NCI-H1436 treated with DMSO at 0.1 percent for 48 hours (cell line): ENCODE measurements at regions not wholly inside any gene's neighbourhood (a gene's known extent, or its start where the extent isn't known, plus 50 kb on each side); places are given as distances from the start of the nearest gene placed in this dataset.
"Not testable (repeated sequence)": the region's sequence is repeated elsewhere in the genome, so short reads cannot be mapped to it uniquely, and the experiment has no call there.

Experiments
- DNase-seq: peaks from one replicate; lab custom pipeline; 2025; lab: John Stamatoyannopoulos, UW

DNA sequence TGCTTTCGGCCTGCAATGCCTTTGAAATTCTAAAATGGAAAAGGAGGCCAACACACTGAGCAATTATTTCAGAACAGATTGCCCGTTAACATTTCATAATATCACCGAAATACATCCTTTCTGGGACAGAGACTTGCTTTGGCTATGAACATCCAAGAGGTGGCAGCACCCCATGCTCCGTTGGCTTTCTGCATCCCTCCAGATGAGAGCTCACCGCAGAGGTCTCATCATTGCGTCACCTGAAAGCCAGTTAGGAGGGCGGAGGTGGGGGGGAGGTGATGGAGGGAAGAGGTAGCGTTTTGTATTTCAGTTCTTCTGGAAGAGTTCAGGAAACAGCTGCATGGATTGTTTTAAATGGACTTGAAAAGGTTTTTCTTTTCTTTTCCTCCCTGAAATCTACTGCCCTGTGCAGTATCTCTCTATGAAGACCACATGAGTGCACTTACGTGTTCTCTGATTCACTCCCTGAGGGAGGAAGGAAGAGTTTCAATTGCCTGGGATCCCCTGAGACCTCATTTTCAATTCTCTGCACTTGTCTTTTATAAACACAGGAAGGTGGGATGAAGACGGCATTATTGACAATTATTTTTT is 166.8 kb upstream of the PGRMC2 start:
- peak; percentile 65 for DNase-seq

GRCh38 chr4:128452415-128452814 is 164.8 kb upstream of the PGRMC2 start:
- no peak for DNase-seq

DNA sequence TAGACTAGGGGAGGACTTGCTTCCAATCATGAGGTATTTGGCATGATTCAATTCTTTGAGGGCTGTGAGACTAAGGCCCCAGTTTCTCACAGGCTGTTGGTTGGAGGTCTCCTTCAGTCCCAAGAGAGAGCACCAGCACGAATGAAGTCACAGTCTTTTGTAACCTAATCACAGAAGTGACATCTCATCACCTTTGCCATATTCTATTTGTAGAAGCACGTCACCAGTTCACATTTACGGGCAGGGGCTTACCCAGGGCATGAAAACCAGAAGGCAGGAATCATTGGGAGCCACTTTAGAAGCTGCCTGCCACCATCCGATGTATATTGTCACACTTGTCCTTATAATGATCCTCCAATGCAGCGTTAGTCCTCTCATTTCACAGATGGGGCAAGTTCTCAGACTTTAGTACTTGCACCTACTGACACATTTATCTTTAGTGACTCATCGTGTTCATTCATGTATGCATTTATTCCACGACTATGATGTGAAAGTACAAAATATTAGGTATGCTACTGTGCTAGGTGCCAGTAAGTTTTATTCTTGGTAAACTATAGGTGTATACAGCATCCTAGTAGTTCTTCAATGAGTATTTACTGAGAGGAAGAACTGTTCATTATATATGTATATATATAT is 163.8 kb upstream of the PGRMC2 start:
- no peak for DNase-seq

- no peak for DNase-seq
Observed at GRCh38 chr4:128450326-128451120, 162.9 kb upstream of the PGRMC2 start.

DNA sequence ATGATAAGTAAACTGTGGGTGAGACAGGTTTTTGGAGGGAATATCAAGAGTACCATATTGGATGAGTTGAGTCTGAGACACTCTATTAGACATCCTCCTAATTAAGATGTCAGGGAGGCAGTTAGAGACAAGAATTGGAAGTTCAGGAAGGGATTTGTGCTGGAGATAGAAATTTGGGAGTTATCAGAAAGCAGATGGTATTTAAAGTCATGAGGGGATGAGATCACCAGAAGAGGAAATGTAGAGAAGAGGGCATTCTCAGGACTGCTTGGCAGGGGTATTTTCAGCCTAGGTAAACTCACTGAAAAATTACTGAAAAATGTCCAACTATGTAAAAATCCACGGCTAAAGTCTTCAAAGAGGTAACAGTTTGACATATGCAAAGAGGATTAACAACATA is 161.6 kb upstream of the PGRMC2 start:
- no peak for DNase-seq

- DNase-seq, result no peak
Observed at GRCh38 chr4:128444544-128445302, 157.1 kb upstream of the PGRMC2 start.

DNA sequence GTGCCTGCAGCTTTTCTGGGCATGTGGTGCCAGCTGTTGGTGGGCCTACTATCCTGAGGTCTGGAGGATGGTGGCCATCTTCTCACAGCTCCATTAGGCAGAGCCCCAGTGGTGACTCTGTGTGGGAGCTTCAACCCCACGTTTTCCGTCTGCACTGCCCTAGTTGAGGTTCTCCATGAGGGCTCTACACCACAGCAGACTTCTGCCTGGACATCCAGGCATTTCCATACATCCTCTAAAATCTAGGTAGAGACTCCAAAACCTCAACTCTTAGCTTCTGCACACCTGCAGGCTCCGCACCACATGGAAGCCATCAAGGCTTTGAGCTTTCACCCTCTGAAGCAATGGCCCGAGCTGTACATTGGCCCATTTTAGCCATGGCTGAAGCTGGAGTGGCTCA is 153.3 kb upstream of the PGRMC2 start:
- no peak for DNase-seq

DNA sequence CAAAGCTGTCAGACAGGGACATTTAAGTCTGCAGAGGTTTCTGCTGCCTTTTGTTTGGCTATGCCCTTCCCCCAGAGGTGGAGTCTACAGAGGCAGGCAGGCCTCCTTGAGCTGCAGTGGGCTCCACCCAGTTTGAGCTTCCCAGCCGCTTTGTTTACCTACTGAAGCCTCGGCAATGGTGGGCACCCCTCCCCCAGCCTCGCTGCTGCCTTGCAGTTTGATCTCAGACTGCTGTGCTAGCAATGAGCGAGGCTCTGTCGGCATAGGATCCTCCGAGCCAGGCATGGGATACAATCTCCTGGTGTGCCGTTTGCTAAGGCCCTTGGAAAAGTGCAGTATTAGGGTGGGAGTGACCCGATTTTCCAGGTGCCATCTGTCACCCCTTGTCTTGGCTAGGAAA is 149.4 kb upstream of the PGRMC2 start:
- not testable (repeated sequence) for DNase-seq

GRCh38 chr4:128429023-128429613 is 141.5 kb upstream of the PGRMC2 start:
- not testable (repeated sequence) for DNase-seq

GRCh38 chr4:128428397-128428796 is 140.8 kb upstream of the PGRMC2 start:
- DNase-seq, result no peak

DNA sequence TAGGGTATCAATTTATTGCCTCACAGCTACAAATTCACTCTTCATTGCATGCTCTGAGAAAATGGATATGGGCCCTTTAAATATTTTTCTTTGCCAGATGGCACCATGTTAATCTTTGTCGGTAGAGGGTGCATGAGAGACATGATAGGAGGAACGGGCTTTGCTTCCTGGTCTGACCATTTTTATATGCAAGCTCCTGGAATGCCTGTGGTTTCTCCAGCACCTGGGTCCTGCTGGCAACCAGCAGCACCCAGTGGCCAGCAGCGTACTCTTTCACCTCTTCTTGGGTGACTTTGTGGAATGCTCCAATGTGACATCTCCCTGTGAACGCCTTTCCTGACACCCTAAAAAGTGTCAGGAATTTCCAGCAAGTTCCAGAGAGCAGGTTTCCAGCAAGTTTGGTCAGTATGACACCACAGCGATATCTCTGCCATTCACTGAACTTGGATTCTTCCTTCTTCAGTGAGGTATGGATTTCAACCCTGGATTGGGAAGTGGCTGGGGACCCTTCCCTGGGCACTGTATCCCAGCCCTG is 140.3 kb upstream of the PGRMC2 start:
- DNase-seq, result no peak

DNA sequence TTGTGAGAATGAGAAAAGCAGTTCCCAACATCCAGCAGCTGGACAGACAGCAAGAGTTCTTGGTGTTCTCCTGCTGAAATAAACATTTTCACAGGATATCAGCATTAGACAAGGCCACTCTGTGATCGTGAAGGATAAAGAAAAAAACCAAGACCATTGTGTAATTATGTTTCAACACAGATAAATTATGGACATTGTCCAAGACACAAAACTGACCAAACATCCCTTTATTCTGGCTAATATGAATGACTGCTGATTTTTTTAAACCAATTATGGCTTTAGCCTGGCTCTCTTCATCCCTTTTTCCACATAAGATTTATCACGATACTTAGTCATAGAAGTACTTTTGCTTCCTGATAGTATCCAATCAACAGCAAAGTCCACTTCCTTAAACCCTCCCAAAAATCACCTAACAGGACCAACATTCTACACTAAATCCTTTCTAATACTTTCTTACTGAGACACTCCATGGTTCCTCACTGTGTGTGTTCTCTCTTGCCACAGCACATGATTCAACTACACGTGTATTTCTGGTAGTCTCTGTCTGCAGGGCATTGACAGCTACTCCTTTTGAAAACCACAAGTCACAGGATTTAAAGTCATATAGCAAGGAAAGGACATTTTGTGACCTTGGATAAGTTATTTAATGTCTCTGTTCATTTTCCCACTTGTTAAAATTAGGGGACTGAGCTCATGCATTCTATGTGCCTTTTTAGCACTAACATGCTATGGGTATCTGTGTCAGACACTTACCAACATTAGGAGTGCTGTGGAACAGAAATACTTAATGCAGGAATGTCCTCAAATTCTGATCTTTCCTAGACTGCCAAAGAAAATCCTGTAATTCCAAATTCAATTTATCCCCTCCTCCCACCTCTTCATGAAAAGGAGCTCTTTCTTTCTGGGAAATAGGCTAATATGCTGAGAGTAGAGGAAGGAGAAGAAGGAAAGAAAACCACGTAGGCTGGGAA is 137.2 kb upstream of the PGRMC2 start:
- no peak for DNase-seq

DNA sequence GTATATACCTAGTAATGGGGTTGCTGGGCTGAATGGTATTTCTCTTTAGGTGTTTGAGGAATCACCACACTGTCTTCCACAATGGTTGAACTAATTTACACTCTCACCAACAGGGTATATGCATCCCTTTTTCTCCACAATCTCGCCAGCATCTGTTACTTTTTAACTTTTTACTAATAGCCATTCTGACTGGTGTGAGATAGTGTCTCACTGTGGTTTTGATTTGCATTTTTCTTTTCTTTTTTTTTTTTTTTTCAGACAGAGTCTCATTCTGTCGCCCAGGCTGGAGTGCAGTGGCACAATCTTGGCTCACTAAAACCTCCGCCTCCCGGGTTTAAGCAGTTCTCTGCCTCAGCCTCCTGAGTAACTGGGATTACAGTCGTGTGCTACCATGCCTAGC is 134.7 kb upstream of the PGRMC2 start:
- not testable (repeated sequence) for DNase-seq

GRCh38 chr4:128416921-128417320 is 129.3 kb upstream of the PGRMC2 start:
- DNase-seq, result no peak

GRCh38 chr4:128410037-128410436 is 122.4 kb upstream of the PGRMC2 start:
- no peak for DNase-seq

GRCh38 chr4:128403586-128403985 is 116.0 kb upstream of the PGRMC2 start:
- no peak for DNase-seq

GRCh38 chr4:128394778-128395177 is 107.2 kb upstream of the PGRMC2 start:
- DNase-seq, result no peak

GRCh38 chr4:128393101-128393704 is 105.6 kb upstream of the PGRMC2 start:
- DNase-seq, result peak; percentile 98

GRCh38 chr4:128390475-128390996 is 102.9 kb upstream of the PGRMC2 start:
- DNase-seq, result no peak

- no peak for DNase-seq
Observed at GRCh38 chr4:128388796-128389195, 101.2 kb upstream of the PGRMC2 start.
